ENCODE measurements at regions not wholly inside any gene's neighbourhood (a gene's known extent, or its start where the extent isn't known, plus 50 kb on each side); places are given as distances from the start of the nearest gene placed in this dataset.

- TF ChIP-seq EZH2phosphoT487 (IDR thresholded peaks at IDR 0.05; ENCODE audit: insufficient read depth, low read depth) (no peak), EZH2 (IDR thresholded peaks at IDR 0.05; ENCODE audit: insufficient read depth, poor library complexity, severe bottlenecking) (no peak)
These were observed 277.0 kb downstream of the MRPL39 start for GRCh38 chr21:25330266-25330665.

Measured in GM23248 (cell line).